OCI-LY3 (cell line): ENCODE measurements at regions not wholly inside any gene's neighbourhood (a gene's known extent, or its start where the extent isn't known, plus 50 kb on each side); places are given as distances from the start of the nearest gene placed in this dataset.

ENCODE experiments used
- EZH2phosphoT487 ChIP-seq: fragments of 200-600 bp; shearing (Covaris generic); IDR thresholded peaks from 2 replicates; pipeline ENCODE4 v1.6.1; 2018; ENCODE audit warnings: antibody characterized with exemption, mixed run types, low read depth
- TF ChIP-seq, protein P1 (sequence below): fragments of 200-600, 300-600 bp; sonication (generic); IDR thresholded peaks from 2 replicates; pipeline ENCODE4 v1.5.1; 2014; ENCODE audit warnings: antibody characterized with exemption, low read length, low read depth

DNA sequence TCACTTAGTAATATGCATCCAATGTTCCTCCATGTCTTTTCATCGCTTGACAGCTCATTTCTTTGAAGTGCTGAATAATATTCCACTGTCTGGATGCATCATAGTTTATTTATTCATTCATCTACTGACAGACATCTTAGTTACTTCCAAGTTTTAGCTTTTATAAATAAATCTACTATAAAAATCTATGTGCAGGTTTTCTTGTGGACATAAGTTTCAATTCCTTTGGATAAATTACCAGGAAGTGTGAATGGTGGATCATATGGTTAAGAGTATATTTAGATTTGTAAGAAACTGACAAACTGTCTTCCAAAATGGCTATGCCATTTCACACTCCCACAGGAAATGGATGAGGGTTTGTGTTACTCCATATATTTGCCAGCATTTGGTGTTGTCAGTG lies 1392.9 kb upstream of the PABPC4L start:
- TF ChIP-seq, protein P1, sequence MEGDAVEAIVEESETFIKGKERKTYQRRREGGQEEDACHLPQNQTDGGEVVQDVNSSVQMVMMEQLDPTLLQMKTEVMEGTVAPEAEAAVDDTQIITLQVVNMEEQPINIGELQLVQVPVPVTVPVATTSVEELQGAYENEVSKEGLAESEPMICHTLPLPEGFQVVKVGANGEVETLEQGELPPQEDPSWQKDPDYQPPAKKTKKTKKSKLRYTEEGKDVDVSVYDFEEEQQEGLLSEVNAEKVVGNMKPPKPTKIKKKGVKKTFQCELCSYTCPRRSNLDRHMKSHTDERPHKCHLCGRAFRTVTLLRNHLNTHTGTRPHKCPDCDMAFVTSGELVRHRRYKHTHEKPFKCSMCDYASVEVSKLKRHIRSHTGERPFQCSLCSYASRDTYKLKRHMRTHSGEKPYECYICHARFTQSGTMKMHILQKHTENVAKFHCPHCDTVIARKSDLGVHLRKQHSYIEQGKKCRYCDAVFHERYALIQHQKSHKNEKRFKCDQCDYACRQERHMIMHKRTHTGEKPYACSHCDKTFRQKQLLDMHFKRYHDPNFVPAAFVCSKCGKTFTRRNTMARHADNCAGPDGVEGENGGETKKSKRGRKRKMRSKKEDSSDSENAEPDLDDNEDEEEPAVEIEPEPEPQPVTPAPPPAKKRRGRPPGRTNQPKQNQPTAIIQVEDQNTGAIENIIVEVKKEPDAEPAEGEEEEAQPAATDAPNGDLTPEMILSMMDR, result no peak
- TF ChIP-seq EZH2phosphoT487, result no peak
